ENCODE measurements at regions not wholly inside any gene's neighbourhood (a gene's known extent, or its start where the extent isn't known, plus 50 kb on each side); places are given as distances from the start of the nearest gene placed in this dataset.

DNA sequence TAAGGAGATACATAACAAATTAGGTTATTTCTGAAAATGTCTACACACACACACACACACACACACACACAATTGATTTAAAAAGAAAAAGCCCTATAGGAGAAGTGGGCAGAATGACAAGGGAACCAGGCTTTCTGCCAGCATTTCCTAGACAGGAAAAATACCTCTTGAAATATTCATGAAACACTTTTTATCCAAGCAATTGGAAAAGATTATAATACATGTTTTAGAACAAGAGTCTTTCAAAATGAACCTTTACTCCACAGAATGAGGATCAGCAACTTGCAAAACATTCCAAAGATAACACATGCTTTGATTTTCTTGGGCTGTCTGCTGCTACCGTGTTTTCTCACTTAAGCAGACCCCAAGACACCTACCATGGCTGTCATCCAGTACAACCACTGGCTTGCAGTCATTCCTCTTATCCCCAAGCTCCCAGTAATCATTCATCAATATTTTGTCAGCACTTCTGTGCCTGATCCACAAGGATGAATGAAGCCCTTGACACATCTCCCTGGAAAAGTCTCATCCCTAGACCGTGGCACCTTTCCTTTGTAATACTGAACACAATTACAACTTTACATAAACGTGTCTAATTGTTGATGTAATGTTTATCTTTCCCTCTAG is 717.1 kb upstream of the ZNF608 start:
- TF ChIP-seq CTCF (IDR thresholded peaks at IDR 0.05) (no peak), POLR2A (IDR thresholded peaks at IDR 0.05) (no peak)

Measured in lower leg skin (tissue), 3 donors.